Dedifferentiated amniotic fluid mesenchymal stem cell (primary cell): ENCODE measurements at regions not wholly inside any gene's neighbourhood (a gene's known extent, or its start where the extent isn't known, plus 50 kb on each side); places are given as distances from the start of the nearest gene placed in this dataset.

Experiments
- DNase-seq: peaks from one replicate; pipeline ENCODE4 v3.0.0-alpha.2; 2016; ENCODE audit errors: extremely low spot score

GRCh38 chr4:152114562-152114961, 353.8 kb upstream of the GATB start:
- no peak for DNase-seq

- no peak for DNase-seq
These were observed 352.1 kb upstream of the GATB start for GRCh38 chr4:152112887-152113286.

- no peak for DNase-seq
These were observed 351.4 kb upstream of the GATB start for GRCh38 chr4:152112190-152112589.

DNA sequence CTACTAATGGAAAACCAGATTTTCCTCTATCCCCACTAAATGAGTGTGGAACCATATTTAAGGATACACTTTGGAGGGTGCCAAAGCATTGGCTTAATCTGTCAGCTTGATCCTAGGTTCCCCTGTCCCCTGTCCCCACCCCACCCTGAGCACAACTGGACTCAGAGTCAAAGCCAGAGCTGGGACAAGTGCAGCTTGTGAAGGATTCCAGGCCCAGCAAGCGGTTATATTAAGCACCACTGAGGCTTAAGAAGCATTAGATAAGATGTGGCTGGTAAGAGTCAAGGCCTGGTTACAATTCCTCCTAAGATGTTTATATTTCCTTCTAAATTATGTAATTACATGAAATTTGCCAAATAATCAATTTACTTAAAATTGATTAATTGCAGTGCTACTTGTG, 350.0 kb upstream of the GATB start:
- DNase-seq = no peak

GRCh38 chr4:152109531-152110509, 349.0 kb upstream of the GATB start:
- DNase-seq = no peak

- DNase-seq = no peak
These were observed 347.1 kb upstream of the GATB start for GRCh38 chr4:152107736-152108500.

DNA sequence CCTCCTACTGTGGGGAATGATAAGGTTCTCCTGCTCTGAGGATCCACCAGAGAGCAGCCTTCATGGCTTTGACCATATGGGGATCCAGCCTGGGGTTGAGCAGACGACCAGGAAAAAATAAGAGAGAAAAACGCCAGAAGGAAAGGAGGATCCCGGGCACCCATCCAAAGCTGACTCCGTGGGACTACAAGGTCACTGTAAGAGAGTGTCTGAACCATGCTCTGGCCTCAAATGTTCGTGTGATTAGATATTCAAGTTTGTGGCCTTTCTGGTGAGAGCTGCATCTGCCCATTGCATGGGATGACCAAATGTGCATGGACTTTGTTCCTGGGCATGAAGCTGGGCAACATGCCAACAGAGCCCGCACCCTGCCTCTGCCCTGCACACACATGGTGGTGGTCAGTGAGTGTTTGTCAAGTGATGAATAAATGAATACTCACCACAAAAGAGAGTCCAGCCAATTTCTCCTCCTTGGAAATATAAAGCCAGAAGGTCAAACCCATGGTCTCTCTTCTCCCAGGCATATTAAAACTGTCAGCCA, 346.0 kb upstream of the GATB start:
- no peak for DNase-seq

DNA sequence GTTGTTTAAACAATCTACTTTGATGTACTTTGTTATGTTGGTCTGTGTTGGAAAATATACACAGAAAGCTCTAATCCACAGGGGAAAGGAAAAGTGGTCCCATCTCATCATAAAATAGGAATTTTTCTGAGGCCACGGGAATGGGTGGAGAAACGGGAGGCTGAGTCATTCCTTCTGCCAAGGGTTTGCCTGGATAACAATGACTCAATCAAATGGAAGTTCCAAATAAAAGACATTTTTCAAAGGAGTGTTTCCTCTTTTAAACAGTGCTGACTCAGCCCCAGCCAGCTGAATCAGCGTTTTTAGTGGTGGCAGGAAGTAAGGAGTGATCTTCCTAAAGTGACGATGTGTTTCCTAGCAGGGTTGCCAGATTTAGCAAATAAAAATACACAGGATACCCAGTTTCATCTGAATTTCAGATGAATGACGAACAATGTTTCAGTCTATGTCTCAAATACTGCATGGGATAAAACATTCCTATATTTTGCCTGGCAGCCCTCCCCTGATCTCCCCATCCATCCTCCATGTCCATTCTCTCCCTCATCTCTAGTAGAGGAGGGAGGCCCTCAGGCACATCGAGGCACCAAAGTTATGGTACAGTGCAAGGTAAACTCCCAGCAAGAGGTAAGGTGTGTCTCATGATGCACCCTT, 345.4 kb upstream of the GATB start:
- DNase-seq = peak; percentile 95

DNA sequence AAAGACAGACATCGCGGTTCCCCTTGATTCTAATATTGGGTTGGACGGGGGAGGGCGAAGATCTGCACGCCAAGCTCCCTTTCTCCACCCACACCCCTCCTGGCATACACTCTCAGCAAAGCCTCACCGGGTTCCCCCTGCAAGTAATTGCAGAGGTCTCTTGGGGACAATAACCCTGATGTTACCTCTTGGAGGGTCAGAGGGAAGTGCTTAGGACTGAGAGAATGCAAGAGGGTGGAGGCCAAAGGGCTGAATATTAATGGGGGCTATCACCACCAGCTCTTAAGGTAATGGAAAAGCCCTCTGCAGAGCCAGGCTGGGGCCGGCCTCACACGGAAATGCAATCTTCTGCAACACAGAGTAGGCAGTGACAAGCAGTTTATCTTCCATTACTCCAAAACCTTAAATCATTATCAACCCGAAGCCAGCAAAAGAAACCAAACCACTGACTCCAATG, 344.1 kb upstream of the GATB start:
- no peak for DNase-seq

GRCh38 chr4:152104356-152104755, 343.5 kb upstream of the GATB start:
- DNase-seq = no peak

GRCh38 chr4:152103181-152103901, 342.5 kb upstream of the GATB start:
- DNase-seq = no peak

DNA sequence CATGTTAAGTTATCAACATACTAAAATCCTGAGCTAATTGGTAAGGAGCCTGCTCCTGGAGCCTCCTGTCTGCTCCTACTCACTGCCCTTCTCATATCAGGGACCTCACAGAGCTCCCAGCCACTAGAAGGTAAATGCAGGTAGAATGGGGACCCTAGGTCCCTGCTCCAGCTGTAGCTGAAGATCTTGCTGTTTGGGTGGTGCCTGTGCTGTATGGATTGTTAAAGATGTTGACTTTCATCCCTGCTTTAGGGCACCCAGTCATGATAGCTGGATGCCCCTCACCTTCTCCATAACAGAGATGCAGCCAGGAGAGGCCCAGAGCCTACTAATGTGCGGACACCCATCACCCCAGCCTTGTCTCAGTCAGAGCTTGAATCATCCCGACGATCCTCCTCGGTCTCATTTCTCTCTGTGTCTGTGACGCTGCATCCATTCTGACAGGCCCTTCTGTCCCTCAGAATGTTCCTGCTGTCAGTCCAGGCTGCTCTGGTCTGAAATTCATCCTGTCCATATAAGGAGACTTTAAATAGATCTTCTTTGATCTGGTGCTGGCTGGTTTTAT, 341.7 kb upstream of the GATB start:
- no peak for DNase-seq

DNA sequence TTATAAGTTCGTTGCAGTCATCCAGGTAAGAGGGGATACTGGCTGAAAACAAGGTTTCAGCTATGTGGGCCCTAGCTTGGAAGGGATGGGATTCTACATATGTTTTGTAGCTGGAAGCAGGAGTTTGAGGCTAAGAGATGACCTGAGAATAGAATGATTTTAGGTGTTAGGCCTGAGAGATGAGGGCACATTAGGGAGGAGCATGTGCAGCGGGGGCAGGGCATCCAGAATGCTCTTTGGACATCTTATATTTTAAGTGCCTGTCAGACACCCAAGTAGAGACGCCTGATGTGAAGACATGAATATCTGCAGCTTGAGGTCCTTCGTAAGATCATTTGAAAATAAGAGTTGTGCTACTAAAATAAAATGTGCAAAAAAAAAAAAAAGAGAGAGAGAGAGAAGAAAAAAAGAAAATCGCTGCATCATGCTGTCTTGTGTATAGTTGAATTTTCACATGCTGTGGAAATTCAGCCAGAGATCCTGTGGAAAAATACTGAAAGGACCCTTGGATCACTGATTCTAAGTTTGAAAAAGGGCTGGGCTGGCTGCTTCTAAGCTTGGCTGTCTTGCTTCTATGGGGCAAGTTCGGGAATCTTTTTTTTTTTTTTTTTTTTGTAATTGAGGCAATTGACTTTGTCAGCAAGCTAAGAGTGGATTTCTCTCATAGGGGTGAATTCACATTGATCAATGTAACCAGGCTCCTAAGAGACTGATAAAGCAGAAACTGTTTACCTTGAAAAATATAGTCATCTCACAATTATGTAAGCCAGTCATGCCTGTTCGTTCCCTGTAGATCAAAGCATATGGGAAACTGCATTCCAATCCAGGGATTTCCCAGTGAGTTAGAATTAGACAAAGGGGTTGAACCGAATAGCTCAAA, 341.0 kb upstream of the GATB start:
- no peak for DNase-seq

- DNase-seq = no peak
These were observed 339.8 kb upstream of the GATB start for GRCh38 chr4:152100379-152101201.

GRCh38 chr4:152099981-152100378, 339.2 kb upstream of the GATB start:
- DNase-seq = no peak

DNA sequence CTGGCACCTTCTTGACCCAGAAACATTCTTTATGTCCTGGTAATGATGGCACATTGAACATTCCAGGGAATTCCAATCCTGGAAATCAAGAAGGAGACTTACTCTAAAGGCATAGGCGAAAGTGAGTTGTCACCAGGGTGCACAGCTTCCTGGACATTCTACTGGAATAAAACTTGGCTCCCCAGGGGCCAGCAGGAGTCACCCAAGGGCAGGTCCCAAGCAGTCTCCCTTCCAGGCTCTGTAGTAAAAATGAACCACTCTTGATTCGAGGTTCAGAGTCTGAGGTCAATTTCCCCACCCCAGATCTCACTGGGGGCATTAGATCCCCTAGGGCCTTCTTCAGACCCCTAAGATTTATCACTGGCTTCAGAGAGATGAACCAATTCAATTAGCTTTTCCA, 338.7 kb upstream of the GATB start:
- DNase-seq = no peak

DNA sequence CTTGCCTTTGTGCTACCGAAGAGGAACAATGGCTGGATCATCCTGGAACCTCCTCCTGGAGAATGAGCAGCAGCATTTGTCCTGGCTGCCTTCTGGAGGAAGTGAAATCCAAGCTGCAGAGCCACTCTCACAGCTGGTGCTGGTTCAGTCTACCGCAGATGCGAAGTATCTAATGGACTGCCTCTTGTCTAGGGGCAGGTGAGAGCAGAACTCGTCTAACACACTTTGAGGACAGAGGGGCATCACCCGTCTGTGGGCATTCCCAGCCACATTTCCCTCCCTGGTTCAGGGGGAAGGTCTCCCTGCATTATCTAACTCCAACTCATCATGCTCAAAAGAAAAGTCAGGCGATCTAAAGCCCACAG, 338.2 kb upstream of the GATB start:
- DNase-seq = no peak

- no peak for DNase-seq
These were observed 337.7 kb upstream of the GATB start for GRCh38 chr4:152098365-152099060.

- no peak for DNase-seq
These were observed 336.6 kb upstream of the GATB start for GRCh38 chr4:152097371-152097770.
